ENCODE measurements at regions not wholly inside any gene's neighbourhood (a gene's known extent, or its start where the extent isn't known, plus 50 kb on each side); places are given as distances from the start of the nearest gene placed in this dataset.

- H3K4me3 ChIP-seq (ENCODE audit: low read depth, low read length), result no peak overlapping the region
Measured at GRCh38 chr10:88088441-88089340, 225.3 kb downstream of the PTEN start.

DNA sequence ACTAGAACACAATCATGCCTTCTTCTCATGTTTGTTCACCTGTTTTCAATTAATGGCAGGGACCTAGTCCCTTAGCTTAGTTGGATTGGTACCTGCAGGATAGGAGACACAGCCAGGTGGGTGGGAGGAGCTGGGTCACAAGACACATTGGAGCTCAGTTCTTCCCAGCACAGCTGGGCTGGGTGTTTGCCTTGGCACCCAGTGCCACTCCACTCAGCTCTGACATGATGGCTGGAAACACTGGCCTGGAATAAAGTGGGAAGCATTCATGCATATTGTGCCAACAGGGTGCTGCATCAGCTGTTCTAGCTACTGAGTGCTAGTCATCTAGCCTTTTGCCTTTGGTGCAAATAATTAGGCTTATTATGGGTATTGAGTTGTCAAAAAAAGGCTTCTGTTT lies 226.1 kb downstream of the PTEN start:
- no peak for TF ChIP-seq CTCF (IDR thresholded peaks at IDR 0.05; ENCODE audit: insufficient read depth, low read length, poor library complexity, severe bottlenecking)
- DNase-seq (ENCODE audit: low read depth), result no peak
- no peaks in the 10 kb centered on the region for H3K36me3 ChIP-seq (ENCODE audit: control insufficient read depth, insufficient read depth, low read length)
- no peak overlapping the region for H3K4me3 ChIP-seq (ENCODE audit: low read depth, low read length)
- no peaks in the 10 kb centered on the region for H3K27me3 ChIP-seq (ENCODE audit: control insufficient read depth, insufficient read depth, low read length)

More at GRCh38 chr10:88088441-88089340, 225.3 kb downstream of the PTEN start:
- Histone ChIP-seq H3K27me3 (ENCODE audit: control insufficient read depth, insufficient read depth, low read length) (no peaks in the 10 kb centered on the region), H3K36me3 (ENCODE audit: control insufficient read depth, insufficient read depth, low read length) (no peaks in the 10 kb centered on the region)
- no peak for DNase-seq (ENCODE audit: low read depth)
- TF ChIP-seq CTCF (IDR thresholded peaks at IDR 0.05; ENCODE audit: insufficient read depth, low read length, poor library complexity, severe bottlenecking), result no peak

- DNase-seq (ENCODE audit: low read depth), result no peak
- TF ChIP-seq CTCF (IDR thresholded peaks at IDR 0.05; ENCODE audit: insufficient read depth, low read length, poor library complexity, severe bottlenecking), result no peak
- Histone ChIP-seq H3K27me3 (ENCODE audit: control insufficient read depth, insufficient read depth, low read length) (no peaks in the 10 kb centered on the region), H3K4me3 (ENCODE audit: low read depth, low read length) (no peak overlapping the region), H3K36me3 (ENCODE audit: control insufficient read depth, insufficient read depth, low read length) (no peaks in the 10 kb centered on the region)
Measured at GRCh38 chr10:88090568-88091214, 227.3 kb downstream of the PTEN start.

DNA sequence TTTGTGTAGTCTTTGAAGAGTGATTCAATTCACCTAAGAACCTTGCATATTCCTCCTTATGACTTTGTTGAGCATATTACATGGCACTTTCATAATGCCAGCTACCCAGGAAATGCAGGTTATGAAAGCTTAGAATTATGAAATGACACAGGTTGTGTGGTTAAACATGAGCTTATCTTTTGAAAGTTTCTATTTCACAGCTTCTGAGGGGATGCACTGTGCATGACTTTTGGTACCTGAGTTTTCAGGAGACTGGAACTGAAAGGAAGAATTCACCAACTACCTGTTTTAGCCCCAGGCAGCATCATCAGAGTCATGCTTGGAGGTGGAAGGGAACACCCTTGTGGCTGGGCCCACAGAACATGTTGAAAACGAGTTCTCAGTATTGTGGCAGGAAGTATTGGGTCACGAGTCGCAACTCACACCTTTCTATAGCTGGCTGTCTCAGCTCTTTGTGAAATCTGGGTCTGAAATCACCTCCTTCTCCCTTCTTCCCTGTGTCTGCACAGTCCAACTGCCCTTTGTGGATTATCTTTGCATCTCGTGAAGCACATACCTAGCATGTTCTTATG lies 228.2 kb downstream of the PTEN start:
- Histone ChIP-seq H3K27me3 (ENCODE audit: control insufficient read depth, insufficient read depth, low read length) (no peaks in the 10 kb centered on the region), H3K36me3 (ENCODE audit: control insufficient read depth, insufficient read depth, low read length) (no peaks in the 10 kb centered on the region), H3K4me3 (ENCODE audit: low read depth, low read length) (no peak overlapping the region)
- no peak for DNase-seq (ENCODE audit: low read depth)
- no peak for TF ChIP-seq CTCF (IDR thresholded peaks at IDR 0.05; ENCODE audit: insufficient read depth, low read length, poor library complexity, severe bottlenecking)

GRCh38 chr10:88092265-88092664 lies 228.8 kb downstream of the PTEN start:
- Histone ChIP-seq H3K36me3 (ENCODE audit: control insufficient read depth, insufficient read depth, low read length) (no peaks in the 10 kb centered on the region), H3K4me3 (ENCODE audit: low read depth, low read length) (no peak overlapping the region), H3K27me3 (ENCODE audit: control insufficient read depth, insufficient read depth, low read length) (no peaks in the 10 kb centered on the region)
- DNase-seq (ENCODE audit: low read depth), result no peak
- TF ChIP-seq CTCF (IDR thresholded peaks at IDR 0.05; ENCODE audit: insufficient read depth, low read length, poor library complexity, severe bottlenecking), result no peak

Measured in kidney epithelial cell (primary cell).